Immature natural killer cell (primary cell): ENCODE measurements at regions not wholly inside any gene's neighbourhood (a gene's known extent, or its start where the extent isn't known, plus 50 kb on each side); places are given as distances from the start of the nearest gene placed in this dataset.
"Not testable (repeated sequence)": the region's sequence is repeated elsewhere in the genome, so short reads cannot be mapped to it uniquely, and the experiment has no call there.

ENCODE experiments used
- DNase-seq, 3 donors: peaks; one replicate each; pipeline ENCODE4 v3.0.0; 2022; ENCODE audit warnings: mixed read lengths in 1 of 3
- H3K27ac Mint-ChIP-seq, 6 donors: one replicate each; pipeline ENCODE4 v1.8.0; 2020; ENCODE audit warnings: mixed read lengths in 6 of 6, mild to moderate bottlenecking in 5 of 6, inconsistent platforms in 4 of 6, moderate library complexity in 3 of 6
- H3K27me3 Mint-ChIP-seq, 3 donors: one replicate each; pipeline ENCODE4 v1.8.0; 2020 to 2021; ENCODE audit warnings: low read depth in 3 of 3, mild to moderate bottlenecking in 3 of 3, mixed read lengths in 3 of 3, moderate library complexity in 3 of 3, inconsistent platforms in 1 of 3
- H3K36me3 Mint-ChIP-seq, 3 donors: one replicate each; pipeline ENCODE4 v1.8.0; 2020; ENCODE audit warnings: mixed read lengths in 3 of 3, inconsistent platforms in 2 of 3, mild to moderate bottlenecking in 2 of 3
- H3K4me1 Mint-ChIP-seq, 2 donors: one replicate each; pipeline ENCODE4 v1.8.0; 2020; ENCODE audit warnings: inconsistent platforms in 2 of 2, mild to moderate bottlenecking in 2 of 2, mixed read lengths in 2 of 2, moderate library complexity in 1 of 2
- H3K4me3 Mint-ChIP-seq, 5 donors: one replicate each; pipeline ENCODE4 v1.8.0; 2020; ENCODE audit warnings: mild to moderate bottlenecking in 5 of 5, mixed read lengths in 5 of 5, inconsistent platforms in 3 of 5, moderate library complexity in 3 of 5
- H3K9me3 Mint-ChIP-seq, 6 donors: one replicate each; pipeline ENCODE4 v1.8.0; 2020; ENCODE audit warnings: mild to moderate bottlenecking in 6 of 6, mixed read lengths in 6 of 6, inconsistent platforms in 4 of 6, moderate library complexity in 3 of 6

GRCh38 chr5:84445049-84445685 is 60.5 kb upstream of the EDIL3 start:
- Mint-ChIP-seq H3K27me3 (peaks cover 0 to 2% (median 2%) of the 10 kb centered on the region in 3 donors), H3K4me3 (no peak overlapping the region), H3K4me1 (no peaks in the 10 kb centered on the region), H3K36me3 (no peaks in the 10 kb centered on the region), H3K9me3 (peaks cover 4 to 39% (median 14%) of the 10 kb centered on the region in 6 donors), H3K27ac (no peak overlapping the region)
- no peak for DNase-seq

- peaks cover 5 to 34% (median 15%) of the 10 kb centered on the region in 6 donors for H3K9me3 Mint-ChIP-seq
These were observed 53.8 kb upstream of the EDIL3 start for GRCh38 chr5:84438456-84438855.

GRCh38 chr5:84437673-84438315 is 53.1 kb upstream of the EDIL3 start:
- Mint-ChIP-seq H3K4me1 (no peaks in the 10 kb centered on the region), H3K4me3 (no peak overlapping the region), H3K9me3 (peaks cover 8 to 36% (median 16%) of the 10 kb centered on the region in 6 donors), H3K27me3 (peaks cover 0 to 4% (median 0%) of the 10 kb centered on the region in 3 donors), H3K27ac (no peak overlapping the region), H3K36me3 (no peaks in the 10 kb centered on the region)
- no peak for DNase-seq

More at GRCh38 chr5:84438456-84438855, 53.8 kb upstream of the EDIL3 start:
- H3K27me3 Mint-ChIP-seq, result peaks cover 0 to 4% (median 0%) of the 10 kb centered on the region in 3 donors
- H3K4me1 Mint-ChIP-seq, result no peaks in the 10 kb centered on the region
- H3K36me3 Mint-ChIP-seq, result no peaks in the 10 kb centered on the region
- H3K4me3 Mint-ChIP-seq, result no peak overlapping the region
- DNase-seq, result no peak
- H3K27ac Mint-ChIP-seq, result no peak overlapping the region

GRCh38 chr5:84436866-84437265 is 52.2 kb upstream of the EDIL3 start:
- H3K36me3 Mint-ChIP-seq, result no peaks in the 10 kb centered on the region
- H3K4me3 Mint-ChIP-seq, result no peak overlapping the region
- H3K27me3 Mint-ChIP-seq, result peaks cover 0 to 2% (median 0%) of the 10 kb centered on the region in 3 donors
- DNase-seq, result no peak
- no peak overlapping the region for H3K27ac Mint-ChIP-seq
- peaks cover 8 to 40% (median 16%) of the 10 kb centered on the region in 6 donors for H3K9me3 Mint-ChIP-seq
- H3K4me1 Mint-ChIP-seq, result no peaks in the 10 kb centered on the region

GRCh38 chr5:84435861-84436346 is 51.2 kb upstream of the EDIL3 start:
- H3K27me3 Mint-ChIP-seq, result not testable (repeated sequence)

More at GRCh38 chr5:84435861-84436346, 51.2 kb upstream of the EDIL3 start:
- not testable (repeated sequence) for DNase-seq, H3K4me3 Mint-ChIP-seq, H3K4me1 Mint-ChIP-seq, H3K36me3 Mint-ChIP-seq, H3K27ac Mint-ChIP-seq
- peaks cover 8 to 38% (median 15%) of the 10 kb centered on the region in 6 donors for H3K9me3 Mint-ChIP-seq
